Gastrocnemius medialis (tissue), 4 donors: ENCODE measurements at regions not wholly inside any gene's neighbourhood (a gene's known extent, or its start where the extent isn't known, plus 50 kb on each side); places are given as distances from the start of the nearest gene placed in this dataset.
A peak's percentile ranks its signal among the peaks of the same experiment; 100 is the strongest.

Experiments
- ATAC-seq, 2 donors: fragments of 150-250 bp; one replicate each; pipeline ENCODE4 v1.9.1; 2016
- DNase-seq, 2 donors: peaks; one replicate each; pipeline ENCODE4 v3.0.0-alpha.2; 2019
- H3K27ac ChIP-seq, 4 donors: fragments of 200-600 bp; sonication (generic); 1 replicate in 1 of 4; 2 replicates in 3 of 4; pipeline ENCODE4 v1.5.1; 2016 to 2018; ENCODE audit warnings: mild to moderate bottlenecking in 2 of 4, moderate library complexity in 1 of 4
- H3K27me3 ChIP-seq, 3 donors: fragments of 200-600 bp; sonication (generic) in 2 of 3; 1 replicate in 1 of 3; 2 replicates in 2 of 3; pipeline versions ENCODE4 v1.5.1 to v1.6.0; 2016 to 2019; ENCODE audit warnings: mild to moderate bottlenecking in 1 of 3, moderate library complexity in 1 of 3
- H3K36me3 ChIP-seq, 2 donors: fragments of 200-600 bp; sonication (generic) in 1 of 2; one replicate each; pipeline ENCODE4 v1.5.1; 2017 to 2018
- H3K4me1 ChIP-seq, 2 donors: fragments of 200-600 bp; sonication (generic) in 1 of 2; one replicate each; pipeline ENCODE4 v1.5.1; 2016 to 2017; ENCODE audit warnings: mild to moderate bottlenecking in 2 of 2
- H3K4me3 ChIP-seq, 4 donors: fragments of 200-600 bp; sonication (generic) in 3 of 4; 1 replicate in 1 of 4; 2 replicates in 3 of 4; pipeline ENCODE4 v1.5.1; 2016 to 2019; ENCODE audit warnings: mild to moderate bottlenecking in 2 of 4
- H3K9me3 ChIP-seq, 3 donors: fragments of 200-600 bp; sonication (generic) in 2 of 3; 1 replicate in 1 of 3; 2 replicates in 2 of 3; pipeline ENCODE4 v1.5.1; 2016 to 2019
- CTCF ChIP-seq, 5 experiments: fragments of 450-650 bp in 3 of 5; fragments of 200-600 bp in 2 of 5; sonication (generic) in 2 of 5; IDR thresholded peaks in 4 of 5; conservative IDR thresholded peaks in 1 of 5; 1 replicate in 4 of 5; 2 replicates in 1 of 5; pipeline ENCODE4 v1.5.1; 2016 to 2019; ENCODE audit warnings: antibody characterized with exemption in 5 of 5, mild to moderate bottlenecking in 3 of 5, moderate library complexity in 3 of 5
- POLR2A ChIP-seq, 2 donors: fragments of 450-650 bp; IDR thresholded peaks; one replicate each; pipeline ENCODE4 v1.6.1; 2017; ENCODE audit warnings: antibody characterized with exemption in 2 of 2, mild to moderate bottlenecking in 2 of 2, moderate library complexity in 2 of 2
- in situ Hi-C, 4 donors: fragments of 200-750 bp; cut with MboI; loops; one replicate each; pipeline versions ENCODE4 v1.15.0 to v1.8.0; 2017; ENCODE audit warnings: low sequenced_read_pairs in 4 of 4
- intact Hi-C: fragments of 100-400 bp; cut with DNase I; formaldehyde crosslinking; loops from one replicate; pipeline ENCODE4 v1.15.1; 2023; ENCODE audit warnings: low total_unique reads

GRCh38 chr6:6907286-6907685 is 200.5 kb upstream of the RREB1 start:
- in situ Hi-C loops, result loop anchor here in 3 of 4 donors (25.0 kb wide), 2 partner anchors 170 to 330 kb away; no protein-coding TSS in a partner anchor

GRCh38 chr6:6908121-6908520 is 199.6 kb upstream of the RREB1 start:
- H3K27ac ChIP-seq, result no peak overlapping the region
- intact Hi-C loops, result no loop called here
- no peaks in the 10 kb centered on the region for H3K9me3 ChIP-seq
- TF ChIP-seq POLR2A (IDR thresholded peaks at IDR 0.05) (no peak), CTCF (IDR thresholded peaks at IDR 0.05 in 4 of 5, conservative IDR thresholded peaks at IDR 0.05 in 1 of 5) (no peak)
- ATAC-seq (no peak), DNase-seq (no peak)
- no peak overlapping the region for H3K4me3 ChIP-seq
- no peaks in the 10 kb centered on the region for H3K36me3 ChIP-seq
- no peaks in the 10 kb centered on the region for H3K27me3 ChIP-seq
- H3K4me1 ChIP-seq, result peaks cover 0 to 13% of the 10 kb centered on the region in 2 donors
- in situ Hi-C loops, result loop anchor here in 3 of 4 donors (25.0 kb wide), 2 partner anchors 171 to 329 kb away; no protein-coding TSS in a partner anchor

More at GRCh38 chr6:6907286-6907685, 200.5 kb upstream of the RREB1 start:
- Histone ChIP-seq H3K9me3 (no peaks in the 10 kb centered on the region), H3K36me3 (no peaks in the 10 kb centered on the region), H3K27ac (peak overlapping the region in 1 of 4 donors; percentile 36), H3K27me3 (no peaks in the 10 kb centered on the region), H3K4me3 (no peak overlapping the region), H3K4me1 (peaks cover 0 to 5% of the 10 kb centered on the region in 2 donors)
- TF ChIP-seq CTCF (IDR thresholded peaks at IDR 0.05 in 4 of 5, conservative IDR thresholded peaks at IDR 0.05 in 1 of 5), result no peak
- TF ChIP-seq POLR2A (IDR thresholded peaks at IDR 0.05), result no peak
- DNase-seq (no peak), ATAC-seq (no peak)
- intact Hi-C loops, result no loop called here

DNA sequence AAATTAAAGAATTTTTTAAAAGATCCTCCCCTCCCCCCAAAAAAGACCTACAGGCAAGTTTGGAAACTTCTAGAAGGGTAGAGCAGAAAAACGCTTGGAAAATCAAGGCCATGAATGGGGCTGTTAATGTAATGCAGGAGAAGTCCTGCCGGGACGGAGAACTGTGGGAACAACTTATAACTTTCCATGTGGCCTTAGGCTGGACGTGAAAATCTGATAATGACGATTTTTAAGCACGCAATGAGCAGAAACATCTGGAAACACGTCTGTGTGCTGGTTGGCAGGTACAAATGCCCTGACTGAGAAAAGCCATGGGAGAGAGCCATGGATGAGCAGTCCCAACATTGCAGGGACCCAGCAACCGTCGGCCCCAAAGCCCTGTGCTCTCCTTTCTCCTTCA is 198.7 kb upstream of the RREB1 start:
- Histone ChIP-seq H3K27ac (no peak overlapping the region), H3K9me3 (no peaks in the 10 kb centered on the region), H3K36me3 (no peaks in the 10 kb centered on the region), H3K27me3 (no peaks in the 10 kb centered on the region), H3K4me3 (no peak overlapping the region), H3K4me1 (peaks cover 0 to 20% of the 10 kb centered on the region in 2 donors)
- no peak for TF ChIP-seq POLR2A (IDR thresholded peaks at IDR 0.05)
- no peak for TF ChIP-seq CTCF (IDR thresholded peaks at IDR 0.05 in 4 of 5, conservative IDR thresholded peaks at IDR 0.05 in 1 of 5)
- intact Hi-C loops (no loop called here), in situ Hi-C loops (loop anchor here in 3 of 4 donors (25.0 kb wide), 2 partner anchors 172 to 328 kb away; no protein-coding TSS in a partner anchor)
- ATAC-seq (no peak), DNase-seq (no peak)

DNA sequence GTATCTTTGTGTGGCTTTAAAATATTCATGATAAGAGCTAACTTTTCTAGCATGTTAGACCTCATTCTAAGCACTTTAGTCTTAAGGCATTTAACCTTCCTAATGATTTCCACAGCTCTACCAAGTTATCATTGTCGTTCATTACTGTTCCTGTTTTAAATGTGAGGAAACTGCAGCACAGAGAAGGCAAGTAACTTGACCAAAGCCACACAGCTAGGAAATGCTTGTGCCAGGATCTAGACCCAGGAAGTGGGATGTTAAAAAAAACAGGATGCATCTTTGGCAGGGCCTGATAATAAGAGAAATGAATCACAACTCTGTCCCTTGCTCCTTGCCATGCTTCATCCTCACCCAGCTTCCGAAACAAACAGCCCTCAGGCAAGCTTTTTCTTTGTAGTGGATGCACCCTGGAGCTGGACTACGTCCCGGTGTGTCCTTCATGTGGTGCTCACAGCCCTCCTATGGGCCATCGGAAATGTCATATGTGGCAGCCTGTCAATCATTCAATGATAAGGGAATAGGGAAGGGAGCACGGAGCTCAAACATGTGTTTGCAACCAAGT is 196.9 kb upstream of the RREB1 start:
- H3K36me3 ChIP-seq, result no peaks in the 10 kb centered on the region
- H3K9me3 ChIP-seq, result no peaks in the 10 kb centered on the region
- ATAC-seq, result no peak
- no peak for TF ChIP-seq CTCF (IDR thresholded peaks at IDR 0.05 in 4 of 5, conservative IDR thresholded peaks at IDR 0.05 in 1 of 5)
- no peak for TF ChIP-seq POLR2A (IDR thresholded peaks at IDR 0.05)
- H3K4me1 ChIP-seq, result peaks cover 8 to 36% of the 10 kb centered on the region in 2 donors
- in situ Hi-C loops (loop anchor here in 3 of 4 donors (25.0 kb wide), 2 partner anchors 174 to 326 kb away; no protein-coding TSS in a partner anchor), intact Hi-C loops (no loop called here)
- DNase-seq, result no peak
- H3K4me3 ChIP-seq, result no peak overlapping the region
- H3K27ac ChIP-seq, result no peak overlapping the region
- no peaks in the 10 kb centered on the region for H3K27me3 ChIP-seq
